ENCODE measurements at regions not wholly inside any gene's neighbourhood (a gene's known extent, or its start where the extent isn't known, plus 50 kb on each side); places are given as distances from the start of the nearest gene placed in this dataset.

DNA sequence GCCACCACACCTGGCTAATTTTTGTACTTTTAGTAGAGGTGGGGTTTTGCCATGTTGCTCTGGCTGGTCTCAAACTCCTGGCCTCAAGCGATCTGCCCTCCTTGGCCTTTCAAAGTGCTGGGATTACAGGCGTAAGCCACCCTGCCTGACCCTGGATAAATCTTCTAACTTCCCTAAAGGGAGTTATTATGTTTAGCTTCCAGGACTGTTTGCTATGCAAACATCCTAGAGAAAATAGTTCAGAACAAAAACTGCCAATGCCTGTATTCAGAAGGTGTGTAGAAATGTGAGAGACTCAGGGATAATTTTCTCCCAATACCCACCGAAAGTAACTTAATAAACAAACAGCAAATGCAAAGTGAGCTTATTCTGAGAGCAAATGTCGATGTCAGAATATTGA, 301.2 kb downstream of the TGFB2 start (continued):
- TF ChIP-seq, protein P1, sequence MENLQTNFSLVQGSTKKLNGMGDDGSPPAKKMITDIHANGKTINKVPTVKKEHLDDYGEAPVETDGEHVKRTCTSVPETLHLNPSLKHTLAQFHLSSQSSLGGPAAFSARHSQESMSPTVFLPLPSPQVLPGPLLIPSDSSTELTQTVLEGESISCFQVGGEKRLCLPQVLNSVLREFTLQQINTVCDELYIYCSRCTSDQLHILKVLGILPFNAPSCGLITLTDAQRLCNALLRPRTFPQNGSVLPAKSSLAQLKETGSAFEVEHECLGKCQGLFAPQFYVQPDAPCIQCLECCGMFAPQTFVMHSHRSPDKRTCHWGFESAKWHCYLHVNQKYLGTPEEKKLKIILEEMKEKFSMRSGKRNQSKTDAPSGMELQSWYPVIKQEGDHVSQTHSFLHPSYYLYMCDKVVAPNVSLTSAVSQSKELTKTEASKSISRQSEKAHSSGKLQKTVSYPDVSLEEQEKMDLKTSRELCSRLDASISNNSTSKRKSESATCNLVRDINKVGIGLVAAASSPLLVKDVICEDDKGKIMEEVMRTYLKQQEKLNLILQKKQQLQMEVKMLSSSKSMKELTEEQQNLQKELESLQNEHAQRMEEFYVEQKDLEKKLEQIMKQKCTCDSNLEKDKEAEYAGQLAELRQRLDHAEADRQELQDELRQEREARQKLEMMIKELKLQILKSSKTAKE (IDR thresholded peaks at IDR 0.05; ENCODE audit: low read depth, poor library complexity, severe bottlenecking), result no peak
- no peak for TF ChIP-seq RCOR1 (conservative IDR thresholded peaks at IDR 0.05; ENCODE audit: low read depth, low read length)
- no peak for TF ChIP-seq IKZF1 (conservative IDR thresholded peaks at IDR 0.05)
- TF ChIP-seq YBX1 (IDR thresholded peaks at IDR 0.05), result no peak

DNA sequence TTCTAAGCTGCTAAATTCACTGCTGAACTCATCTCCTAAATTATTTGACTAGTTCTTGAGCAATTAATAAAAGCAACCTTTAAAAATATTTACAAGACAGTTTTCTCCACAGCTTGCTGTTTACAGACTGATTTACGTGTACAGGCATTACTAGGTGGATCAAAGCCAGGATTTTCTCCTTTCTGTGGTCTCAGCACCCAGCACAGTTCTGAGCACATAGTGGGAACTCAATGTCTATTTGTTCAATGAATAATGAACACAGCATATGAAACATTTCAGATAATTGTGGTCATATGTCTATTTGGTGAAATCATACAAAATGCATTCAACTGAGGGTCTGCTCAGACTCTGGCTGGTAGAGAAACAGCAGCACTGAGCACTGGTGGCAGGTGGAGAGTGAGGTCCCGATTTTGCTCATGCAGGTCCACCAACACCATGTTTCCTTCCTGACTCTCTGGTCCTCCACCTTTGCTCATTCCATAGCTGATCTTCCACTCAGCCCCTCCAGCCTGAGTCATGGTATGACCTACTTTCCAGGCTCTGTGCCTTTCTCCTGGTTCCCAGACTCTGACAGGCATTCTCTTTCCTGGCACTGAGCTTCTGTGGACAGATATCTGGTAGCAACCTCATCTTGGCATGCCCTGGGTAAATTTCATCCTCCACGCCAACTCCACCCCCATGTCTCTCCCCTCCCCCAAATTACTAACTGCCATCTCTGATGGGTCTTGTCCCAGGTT, 311.3 kb downstream of the TGFB2 start:
- H3K9me3 ChIP-seq (replicated peaks; ENCODE audit: control insufficient read depth, insufficient read depth, low read length), result no peaks in the 10 kb centered on the region
- no peak overlapping the region for H2AFZ ChIP-seq (ENCODE audit: control insufficient read depth, low read depth, low read length)
- ATAC-seq, result no peak
- no peak overlapping the region for H3K4me2 ChIP-seq (ENCODE audit: control insufficient read depth, insufficient read depth)
- no TSS peak for BruUV-seq (replicated peaks)
- no peak overlapping the region for H3K27ac ChIP-seq (ENCODE audit: control insufficient read depth, insufficient read depth)
- DNase-seq (ENCODE audit: low read depth, low spot score), result no peak
- H3K27me3 ChIP-seq (replicated peaks in 1 of 2; ENCODE audit: control insufficient read depth in 2 of 2, insufficient read depth in 2 of 2, low read length in 1 of 2), result no peaks in the 10 kb centered on the region; a peak in 2 of 4 replicates
- WGBS (ENCODE audit: insufficient coverage, insufficient replicate concordance, low lambda C conversion rate, missing lambda C conversion rate), result 7% methylated on average over 3 of the region's 3 CpGs
- no peak overlapping the region for H3K4me3 ChIP-seq
- H4K20me1 ChIP-seq (ENCODE audit: control insufficient read depth, insufficient read depth), result no peaks in the 10 kb centered on the region
- in situ Hi-C loops (cut with MboI) (no loop called here), intact Hi-C loops (cut with micrococcal nuclease; ENCODE audit: unreplicated experiment) (no loop called here)
- CTCF ChIA-PET, result no interaction called here
- H3K36me3 ChIP-seq (ENCODE audit: control insufficient read depth in 2 of 2, insufficient read depth in 2 of 2, low read length in 1 of 2), result no peaks in the 10 kb centered on the region
- no peaks in the 10 kb centered on the region for H3K79me2 ChIP-seq (ENCODE audit: control insufficient read depth, insufficient read depth, low read length)
- SMC1A ChIA-PET (ENCODE audit: uncharacterized antibody, unreplicated experiment), result no interaction called here
- RAD21 ChIA-PET (ENCODE audit: unreplicated experiment), result no interaction called here
- no peak for FAIRE-seq
- H3K4me1 ChIP-seq (ENCODE audit: control insufficient read depth, insufficient read depth, low read length), result no peaks in the 10 kb centered on the region
- no peak overlapping the region for H3K9ac ChIP-seq (ENCODE audit: control insufficient read depth, insufficient read depth, low read length)
- POLR2A ChIA-PET, result no interaction called here
- no peak for TF ChIP-seq CBX3 (IDR thresholded peaks at IDR 0.05; ENCODE audit: borderline replicate concordance, low read depth)
- TF ChIP-seq, protein P2, sequence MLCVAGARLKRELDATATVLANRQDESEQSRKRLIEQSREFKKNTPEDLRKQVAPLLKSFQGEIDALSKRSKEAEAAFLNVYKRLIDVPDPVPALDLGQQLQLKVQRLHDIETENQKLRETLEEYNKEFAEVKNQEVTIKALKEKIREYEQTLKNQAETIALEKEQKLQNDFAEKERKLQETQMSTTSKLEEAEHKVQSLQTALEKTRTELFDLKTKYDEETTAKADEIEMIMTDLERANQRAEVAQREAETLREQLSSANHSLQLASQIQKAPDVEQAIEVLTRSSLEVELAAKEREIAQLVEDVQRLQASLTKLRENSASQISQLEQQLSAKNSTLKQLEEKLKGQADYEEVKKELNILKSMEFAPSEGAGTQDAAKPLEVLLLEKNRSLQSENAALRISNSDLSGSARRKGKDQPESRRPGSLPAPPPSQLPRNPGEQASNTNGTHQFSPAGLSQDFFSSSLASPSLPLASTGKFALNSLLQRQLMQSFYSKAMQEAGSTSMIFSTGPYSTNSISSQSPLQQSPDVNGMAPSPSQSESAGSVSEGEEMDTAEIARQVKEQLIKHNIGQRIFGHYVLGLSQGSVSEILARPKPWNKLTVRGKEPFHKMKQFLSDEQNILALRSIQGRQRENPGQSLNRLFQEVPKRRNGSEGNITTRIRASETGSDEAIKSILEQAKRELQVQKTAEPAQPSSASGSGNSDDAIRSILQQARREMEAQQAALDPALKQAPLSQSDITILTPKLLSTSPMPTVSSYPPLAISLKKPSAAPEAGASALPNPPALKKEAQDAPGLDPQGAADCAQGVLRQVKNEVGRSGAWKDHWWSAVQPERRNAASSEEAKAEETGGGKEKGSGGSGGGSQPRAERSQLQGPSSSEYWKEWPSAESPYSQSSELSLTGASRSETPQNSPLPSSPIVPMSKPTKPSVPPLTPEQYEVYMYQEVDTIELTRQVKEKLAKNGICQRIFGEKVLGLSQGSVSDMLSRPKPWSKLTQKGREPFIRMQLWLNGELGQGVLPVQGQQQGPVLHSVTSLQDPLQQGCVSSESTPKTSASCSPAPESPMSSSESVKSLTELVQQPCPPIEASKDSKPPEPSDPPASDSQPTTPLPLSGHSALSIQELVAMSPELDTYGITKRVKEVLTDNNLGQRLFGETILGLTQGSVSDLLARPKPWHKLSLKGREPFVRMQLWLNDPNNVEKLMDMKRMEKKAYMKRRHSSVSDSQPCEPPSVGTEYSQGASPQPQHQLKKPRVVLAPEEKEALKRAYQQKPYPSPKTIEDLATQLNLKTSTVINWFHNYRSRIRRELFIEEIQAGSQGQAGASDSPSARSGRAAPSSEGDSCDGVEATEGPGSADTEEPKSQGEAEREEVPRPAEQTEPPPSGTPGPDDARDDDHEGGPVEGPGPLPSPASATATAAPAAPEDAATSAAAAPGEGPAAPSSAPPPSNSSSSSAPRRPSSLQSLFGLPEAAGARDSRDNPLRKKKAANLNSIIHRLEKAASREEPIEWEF (IDR thresholded peaks at IDR 0.05; ENCODE audit: insufficient replicate concordance, low read depth, low read length), result no peak
- TF ChIP-seq, protein P3, sequence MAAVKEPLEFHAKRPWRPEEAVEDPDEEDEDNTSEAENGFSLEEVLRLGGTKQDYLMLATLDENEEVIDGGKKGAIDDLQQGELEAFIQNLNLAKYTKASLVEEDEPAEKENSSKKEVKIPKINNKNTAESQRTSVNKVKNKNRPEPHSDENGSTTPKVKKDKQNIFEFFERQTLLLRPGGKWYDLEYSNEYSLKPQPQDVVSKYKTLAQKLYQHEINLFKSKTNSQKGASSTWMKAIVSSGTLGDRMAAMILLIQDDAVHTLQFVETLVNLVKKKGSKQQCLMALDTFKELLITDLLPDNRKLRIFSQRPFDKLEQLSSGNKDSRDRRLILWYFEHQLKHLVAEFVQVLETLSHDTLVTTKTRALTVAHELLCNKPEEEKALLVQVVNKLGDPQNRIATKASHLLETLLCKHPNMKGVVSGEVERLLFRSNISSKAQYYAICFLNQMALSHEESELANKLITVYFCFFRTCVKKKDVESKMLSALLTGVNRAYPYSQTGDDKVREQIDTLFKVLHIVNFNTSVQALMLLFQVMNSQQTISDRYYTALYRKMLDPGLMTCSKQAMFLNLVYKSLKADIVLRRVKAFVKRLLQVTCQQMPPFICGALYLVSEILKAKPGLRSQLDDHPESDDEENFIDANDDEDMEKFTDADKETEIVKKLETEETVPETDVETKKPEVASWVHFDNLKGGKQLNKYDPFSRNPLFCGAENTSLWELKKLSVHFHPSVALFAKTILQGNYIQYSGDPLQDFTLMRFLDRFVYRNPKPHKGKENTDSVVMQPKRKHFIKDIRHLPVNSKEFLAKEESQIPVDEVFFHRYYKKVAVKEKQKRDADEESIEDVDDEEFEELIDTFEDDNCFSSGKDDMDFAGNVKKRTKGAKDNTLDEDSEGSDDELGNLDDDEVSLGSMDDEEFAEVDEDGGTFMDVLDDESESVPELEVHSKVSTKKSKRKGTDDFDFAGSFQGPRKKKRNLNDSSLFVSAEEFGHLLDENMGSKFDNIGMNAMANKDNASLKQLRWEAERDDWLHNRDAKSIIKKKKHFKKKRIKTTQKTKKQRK (IDR thresholded peaks at IDR 0.05; ENCODE audit: low read depth, low read length), result no peak
- TF ChIP-seq MEF2A (IDR thresholded peaks at IDR 0.05; ENCODE audit: insufficient read depth, low read depth, low read length), result no peak
- TF ChIP-seq NFYB (IDR thresholded peaks at IDR 0.05; ENCODE audit: insufficient read depth, low read depth, low read length), result no peak
- TF ChIP-seq FOS (IDR thresholded peaks at IDR 0.05; ENCODE audit: borderline replicate concordance, extremely low read depth, insufficient read length), result no peak
- no peak for TF ChIP-seq ZNF207 (IDR thresholded peaks at IDR 0.05; ENCODE audit: borderline replicate concordance)

Data from GM12878 (cell line).